IMR-90 (cell line): ENCODE measurements at regions not wholly inside any gene's neighbourhood (a gene's known extent, or its start where the extent isn't known, plus 50 kb on each side); places are given as distances from the start of the nearest gene placed in this dataset.

Source experiments
- ATAC-seq: fragments of 200-7000 bp; cut with Tn5 transposase; 2 replicates; pipeline ENCODE4 v1.9.1; 2020; ENCODE audit warnings: low read depth, mild to moderate bottlenecking, moderate library complexity
- BruUV-seq: library from RNA; stranded (reverse); fragments of 400-500 nt; replicated peaks from 2 replicates; lab custom pipeline; 2021; lab: Mats Ljungman, UMichigan
- CTCF ChIA-PET: fragments of 300-600 bp; formaldehyde crosslinking; extraction: SDS; loops from one replicate; lab custom pipeline; 2021; ENCODE audit warnings: antibody characterized with exemption; lab: Yijun Ruan, JAX
- POLR2A ChIA-PET: fragments of 300-600 bp; sonication (Branson Sonifier 250); formaldehyde crosslinking; loops from one replicate; lab custom pipeline; 2022; ENCODE audit warnings: antibody characterized with exemption; ENCODE audit not compliant: unreplicated experiment; lab: Charles Lee
- DNase-seq: peaks from one replicate; pipeline ENCODE4 v3.0.0; 2013
- H2AFZ ChIP-seq: replicated peaks from 2 replicates; pipeline ENCODE3; 2013; ENCODE audit warnings: low read length, mild to moderate bottlenecking; ENCODE audit not compliant: poor library complexity
- H2AK5ac ChIP-seq: 2 replicates; pipeline ENCODE4 v1.6.1; 2013; ENCODE audit warnings: low read depth, low read length, inconsistent platforms
- H2AK9ac ChIP-seq: replicated peaks from 2 replicates; pipeline ENCODE3; 2013; ENCODE audit warnings: mild to moderate bottlenecking, low read depth, low read length, moderate library complexity; ENCODE audit not compliant: poor library complexity
- H2BK120ac ChIP-seq: 2 replicates; pipeline ENCODE4 v1.6.1; 2013; ENCODE audit warnings: low read depth, low read length, inconsistent platforms
- H2BK15ac ChIP-seq: 3 replicates; pipeline ENCODE4 v1.6.1; 2013; ENCODE audit warnings: low read depth, low read length, inconsistent platforms
- H2BK20ac ChIP-seq: 2 replicates; pipeline ENCODE4 v1.6.1; 2013; ENCODE audit warnings: low read depth, mild to moderate bottlenecking, inconsistent platforms, low read length, moderate library complexity
- H2BK5ac ChIP-seq: 2 replicates; pipeline ENCODE4 v1.6.1; 2013; ENCODE audit warnings: mild to moderate bottlenecking, low read depth, low read length, inconsistent platforms; ENCODE audit not compliant: poor library complexity, severe bottlenecking
- H3K14ac ChIP-seq: replicated peaks from 2 replicates; pipeline ENCODE4 v1.6.1; 2013; ENCODE audit warnings: low read depth, low read length, inconsistent platforms
- H3K18ac ChIP-seq: 2 replicates; pipeline ENCODE4 v1.6.1; 2013; ENCODE audit warnings: low read depth, low read length, control low read depth
- H3K23ac ChIP-seq: 2 replicates; pipeline ENCODE4 v1.6.1; 2013; ENCODE audit warnings: low read depth, low read length, inconsistent platforms
- H3K27ac ChIP-seq: 2 replicates; pipeline ENCODE4 v1.5.1; 2013; ENCODE audit warnings: mild to moderate bottlenecking, control low read depth, low read length; ENCODE audit not compliant: insufficient read depth
- H3K27me3 ChIP-seq: 2 replicates; pipeline ENCODE4 v1.6.1; 2013; ENCODE audit warnings: low read length; ENCODE audit not compliant: control insufficient read depth, insufficient read depth
- H3K36me3 ChIP-seq: 2 replicates; pipeline ENCODE4 v1.6.1; 2013; ENCODE audit warnings: low read length, mixed read lengths; ENCODE audit not compliant: control insufficient read depth, insufficient read depth
- H3K4ac ChIP-seq: 2 replicates; pipeline ENCODE4 v1.6.1; 2013; ENCODE audit warnings: low read depth, low read length, inconsistent platforms
- H3K4me1 ChIP-seq: 2 replicates; pipeline ENCODE4 v1.6.1; 2013; ENCODE audit warnings: low read length, mixed read lengths; ENCODE audit not compliant: control insufficient read depth, insufficient read depth
- H3K4me2 ChIP-seq: 2 replicates; pipeline ENCODE4 v1.6.1; 2013; ENCODE audit warnings: low read depth, mild to moderate bottlenecking, control low read depth, low read length, moderate library complexity
- H3K4me3 ChIP-seq: 2 replicates; pipeline ENCODE4 v1.5.1; 2013; ENCODE audit warnings: low read depth, mild to moderate bottlenecking, control low read depth, low read length, moderate library complexity; ENCODE audit not compliant: insufficient read depth
- H3K56ac ChIP-seq: 2 replicates; pipeline ENCODE4 v1.6.1; 2013; ENCODE audit warnings: low read length, inconsistent platforms; ENCODE audit not compliant: insufficient read depth; ENCODE audit errors: extremely low read depth
- H3K79me1 ChIP-seq, 2 experiments: 2 replicates each; pipeline ENCODE4 v1.6.1; 2013; ENCODE audit warnings: low read length in 2 of 2, inconsistent platforms in 1 of 2, low read depth in 1 of 2
- H3K9ac ChIP-seq: 2 replicates; pipeline ENCODE4 v1.6.1; 2013; ENCODE audit warnings: low read depth, low read length, control low read depth
- H3K9me1 ChIP-seq: 2 replicates; pipeline ENCODE4 v1.6.1; 2013; ENCODE audit warnings: low read length, inconsistent platforms; ENCODE audit not compliant: insufficient read depth
- H3K9me3 ChIP-seq: 2 replicates; pipeline ENCODE4 v1.6.1; 2013; ENCODE audit warnings: low read length; ENCODE audit not compliant: control insufficient read depth, insufficient read depth
- H4K20me1 ChIP-seq: 2 replicates; pipeline ENCODE4 v1.6.1; 2013; ENCODE audit warnings: low read length, inconsistent platforms; ENCODE audit not compliant: insufficient read depth
- H4K5ac ChIP-seq: 2 replicates; pipeline ENCODE4 v1.6.1; 2013; ENCODE audit warnings: mild to moderate bottlenecking, low read depth, low read length, control low read depth
- H4K8ac ChIP-seq, 2 experiments: 2 replicates each; pipeline ENCODE4 v1.6.1; 2013; ENCODE audit warnings: low read depth in 2 of 2, low read length in 2 of 2, control low read depth in 1 of 2, inconsistent platforms in 1 of 2
- H4K91ac ChIP-seq: 2 replicates; pipeline ENCODE4 v1.6.1; 2013; ENCODE audit warnings: low read depth, low read length, inconsistent platforms; ENCODE audit not compliant: insufficient read depth
- CEBPB ChIP-seq: IDR thresholded peaks from 2 replicates; pipeline ENCODE4 v1.6.1; 2012; ENCODE audit warnings: low read depth, low read length, improper control_type of control experiment
- FOS ChIP-seq: fragments of 150-350 bp; IDR thresholded peaks from 2 replicates; pipeline ENCODE4 v1.6.1; 2016; ENCODE audit warnings: low read depth, low read length
- MAZ ChIP-seq: IDR thresholded peaks from 2 replicates; pipeline ENCODE4 v1.6.1; 2012; ENCODE audit warnings: low read depth, mild to moderate bottlenecking, low read length, improper control_type of control experiment, moderate library complexity, borderline replicate concordance
- POLR2A ChIP-seq: IDR thresholded peaks from 2 replicates; pipeline ENCODE4 v1.6.1; 2012; ENCODE audit warnings: mild to moderate bottlenecking, low read depth, low read length
- RCOR1 ChIP-seq: IDR thresholded peaks from 2 replicates; pipeline ENCODE4 v1.6.1; 2012; ENCODE audit warnings: mild to moderate bottlenecking, low read length, improper control_type of control experiment; ENCODE audit not compliant: insufficient replicate concordance
- RFX5 ChIP-seq: IDR thresholded peaks from 2 replicates; pipeline ENCODE4 v1.8.0; 2012; ENCODE audit warnings: low read depth, mild to moderate bottlenecking, low read length, moderate library complexity
- SMC3 ChIP-seq: fragments of 150-350 bp; IDR thresholded peaks from 2 replicates; pipeline ENCODE4 v1.6.1; 2016; ENCODE audit warnings: low read depth, mild to moderate bottlenecking, antibody characterized with exemption, low read length, moderate library complexity
- WGBS, 2 experiments: methylation state at CpG; one replicate each; pipeline versions ENCODE4 v1.1.5 to v1.1.7; 2013; ENCODE audit warnings: missing lambda C conversion rate in 2 of 2; ENCODE audit not compliant: insufficient read length in 1 of 2; ENCODE audit errors: extremely low coverage in 2 of 2; 5-methylcytosine and 5-hydroxymethylcytosine counted together
- dilution Hi-C: fragments of 300-500 bp; cut with HindIII; formaldehyde crosslinking; loops from one replicate; pipeline ENCODE4 v1.14.3; 2018; ENCODE audit warnings: low sequenced_read_pairs; ENCODE audit not compliant: unreplicated experiment
- in situ Hi-C: fragments of 300-500 bp; cut with MboI; formaldehyde crosslinking; loops from 3 replicates; pipeline ENCODE4 v1.14.3; 2019; ENCODE audit warnings: low sequenced_read_pairs, inconsistent platforms, mixed read lengths
- intact Hi-C: fragments of 100-400 bp; cut with micrococcal nuclease; formaldehyde crosslinking; loops from 2 replicates; pipeline ENCODE4 v1.10.0; 2022

GRCh38 chr5:125597338-125597737 lies 825.9 kb upstream of the GRAMD2B start:
- no peak overlapping the region for H3K18ac ChIP-seq
- H4K20me1 ChIP-seq = no peaks in the 10 kb centered on the region
- H3K14ac ChIP-seq = no peak overlapping the region
- no peaks in the 10 kb centered on the region for H3K27me3 ChIP-seq
- H3K4me1 ChIP-seq = no peaks in the 10 kb centered on the region; the same call in 1 of the 2 replicates
- peak overlapping the region; percentile 31; the same call in 1 of the 2 replicates for H2BK120ac ChIP-seq
- H2AK9ac ChIP-seq = no peak overlapping the region
- BruUV-seq = no TSS peak
- no peaks in the 10 kb centered on the region for H3K9me3 ChIP-seq
- ATAC-seq (peak; percentile 83), DNase-seq (peak; percentile 74)
- no peak overlapping the region for H2BK15ac ChIP-seq
- H3K27ac ChIP-seq = no peak overlapping the region
- no peak overlapping the region for H3K9ac ChIP-seq
- peak overlapping the region; percentile 72 for H2BK5ac ChIP-seq
- H2BK20ac ChIP-seq = peak overlapping the region; percentile 40; the same call in 1 of the 2 replicates
- no peak overlapping the region for H3K56ac ChIP-seq
- no peak overlapping the region; the same call in 1 of the 2 replicates for H3K4ac ChIP-seq
- WGBS, 2 experiments = no CpG with 5 or more reads among the region's 2 CpGs
- in situ Hi-C loops (no loop called here), intact Hi-C loops (loop anchor here (5.0 kb wide), 1 partner anchor 185 kb away; no protein-coding TSS in a partner anchor), dilution Hi-C loops (no loop called here)
- POLR2A ChIA-PET = interaction anchor here (0.6 kb wide), 2 partner anchors 851 to 1079 kb away, joined by 4 read pairs; partner anchors contain the start of gene ZNF608
- no peak overlapping the region for H2AFZ ChIP-seq
- CTCF ChIA-PET = interaction anchor here (0.6 to 0.8 kb wide), 3 partner anchors 46 to 899 kb away, joined by 4 read pairs; no protein-coding TSS in a partner anchor
- no peak for TF ChIP-seq MAZ
- no peak for TF ChIP-seq RFX5
- TF ChIP-seq SMC3 = no peak
- TF ChIP-seq POLR2A = no peak
- no peak for TF ChIP-seq RCOR1
- no peak for TF ChIP-seq FOS
- no peak for TF ChIP-seq CEBPB
- H4K91ac ChIP-seq = no peak overlapping the region
- H4K5ac ChIP-seq = no peak overlapping the region
- no peak overlapping the region for H2AK5ac ChIP-seq
- peaks cover 3% of the 10 kb centered on the region; the same call in 1 of the 2 replicates for H3K9me1 ChIP-seq
- no peaks in the 10 kb centered on the region for H3K79me1 ChIP-seq
- no peak overlapping the region for H3K4me2 ChIP-seq
- H3K4me3 ChIP-seq = no peak overlapping the region
- no peak overlapping the region for H4K8ac ChIP-seq
- no peaks in the 10 kb centered on the region for H3K36me3 ChIP-seq
- H3K23ac ChIP-seq = no peak overlapping the region
